GM18907 (cell line): ENCODE measurements at regions not wholly inside any gene's neighbourhood (a gene's known extent, or its start where the extent isn't known, plus 50 kb on each side); places are given as distances from the start of the nearest gene placed in this dataset.
"Not testable (repeated sequence)": the region's sequence is repeated elsewhere in the genome, so short reads cannot be mapped to it uniquely, and the experiment has no call there.

Experiments
- ATAC-seq: cut with Tn5 transposase; IDR thresholded peaks from one replicate; pipeline ENCODE4 v1.9.1; 2021; ENCODE audit warnings: mild to moderate bottlenecking, moderate library complexity; ENCODE audit not compliant: unreplicated experiment

GRCh38 chr20:17891131-17891530 lies 77.5 kb downstream of the SNX5 start:
- ATAC-seq, result not testable (repeated sequence)

GRCh38 chr20:17890330-17890729 lies 78.3 kb downstream of the SNX5 start:
- no peak for ATAC-seq

- no peak for ATAC-seq
Observed at GRCh38 chr20:17889226-17889625, 79.4 kb downstream of the SNX5 start.

- no peak for ATAC-seq
Observed at GRCh38 chr20:17888044-17888443, 80.5 kb downstream of the SNX5 start.

- no peak for ATAC-seq
Observed at GRCh38 chr20:17887331-17888030, 81.1 kb downstream of the SNX5 start.

GRCh38 chr20:17885544-17885943 lies 83.0 kb downstream of the SNX5 start:
- no peak for ATAC-seq

GRCh38 chr20:17885076-17885475 lies 83.5 kb downstream of the SNX5 start:
- no peak for ATAC-seq

GRCh38 chr20:17884307-17885003 lies 84.1 kb downstream of the SNX5 start:
- ATAC-seq, result no peak

- ATAC-seq, result no peak
Observed at GRCh38 chr20:17883592-17884306, 84.8 kb downstream of the SNX5 start.

GRCh38 chr20:17882834-17883591 lies 85.6 kb downstream of the SNX5 start:
- ATAC-seq, result no peak

GRCh38 chr20:17882065-17882833 lies 86.3 kb downstream of the SNX5 start:
- no peak for ATAC-seq

GRCh38 chr20:17881741-17882064 lies 86.9 kb downstream of the SNX5 start:
- no peak for ATAC-seq

- no peak for ATAC-seq
Observed at GRCh38 chr20:17878912-17879602, 89.5 kb downstream of the SNX5 start.

- no peak for ATAC-seq
Observed at GRCh38 chr20:17878069-17878911, 90.3 kb downstream of the SNX5 start.

- ATAC-seq, result no peak
Observed at GRCh38 chr20:17875981-17876385, 92.6 kb downstream of the SNX5 start.

GRCh38 chr20:17875106-17875980 lies 93.3 kb downstream of the SNX5 start:
- ATAC-seq, result no peak

GRCh38 chr20:17874271-17875105 lies 94.1 kb downstream of the SNX5 start:
- ATAC-seq, result no peak
